HepG2 (cell line): ENCODE measurements at regions not wholly inside any gene's neighbourhood (a gene's known extent, or its start where the extent isn't known, plus 50 kb on each side); places are given as distances from the start of the nearest gene placed in this dataset.

Source experiments
- ATAC-seq: fragments of 200-7000 bp; cut with Tn5 transposase; 3 replicates; pipeline ENCODE4 v1.9.1; 2020; ENCODE audit warnings: mild to moderate bottlenecking, moderate library complexity
- BruUV-seq: library from RNA; stranded (reverse); fragments of 400-500 nt; replicated peaks from 2 replicates; lab custom pipeline; 2021; lab: Mats Ljungman, UMichigan
- CTCF ChIA-PET: fragments of 300-600 bp; formaldehyde crosslinking; extraction: SDS; loops from one replicate; lab custom pipeline; 2021; ENCODE audit warnings: low total read pairs, inconsistent platforms, low intra/inter-chr PET ratio; lab: Yijun Ruan, JAX
- POLR2A ChIA-PET: fragments of 350-600 bp; sonication (Branson Sonifier 250); formaldehyde crosslinking; loops from one replicate; lab custom pipeline; 2020; ENCODE audit warnings: antibody characterized with exemption, inconsistent platforms; lab: Yijun Ruan, JAX
- DNase-seq: peaks from one replicate; pipeline ENCODE4 v3.0.0-alpha.2; 2015; ENCODE audit warnings: low spot score
- FAIRE-seq: peaks from 3 replicates; lab custom pipeline; 2011; peaks lifted over from hg19 to GRCh38; lab: Jason Lieb, UNC
- H2AFZ ChIP-seq: one replicate; pipeline ENCODE4 v1.6.1; 2011; ENCODE audit warnings: low read length, inconsistent platforms
- H3K27ac ChIP-seq: fragments of 300-600 bp; 3 replicates; pipeline ENCODE4 v1.8.0; 2011; ENCODE audit warnings: mixed run types, mild to moderate bottlenecking, mixed read lengths, low read length, inconsistent platforms; ENCODE audit not compliant: insufficient read depth; ENCODE audit errors: extremely low read length
- H3K27me3 ChIP-seq, 2 experiments: fragments of 200-600 bp in 1 of 2; 2 replicates in 1 of 2; 3 replicates in 1 of 2; pipeline versions ENCODE4 v1.6.0 to v1.8.0; 2011; ENCODE audit warnings: low read length in 2 of 2, mild to moderate bottlenecking in 2 of 2, moderate library complexity in 2 of 2, inconsistent platforms in 1 of 2; ENCODE audit not compliant: insufficient read depth in 2 of 2, control insufficient read depth in 1 of 2
- H3K36me3 ChIP-seq, 2 experiments: fragments of 200-600 bp in 1 of 2; replicated peaks in 1 of 2; 2 replicates in 1 of 2; 3 replicates in 1 of 2; pipeline versions ENCODE4 v1.5.1 to v1.8.0; 2011; ENCODE audit warnings: low read length in 2 of 2, inconsistent platforms in 1 of 2; ENCODE audit not compliant: insufficient read depth in 2 of 2, control insufficient read depth in 1 of 2
- H3K4me1 ChIP-seq: 2 replicates; pipeline ENCODE4 v1.5.1; 2012; ENCODE audit warnings: low read length, inconsistent platforms; ENCODE audit not compliant: insufficient read depth
- H3K4me2 ChIP-seq: 2 replicates; pipeline ENCODE4 v1.6.0; 2011; ENCODE audit warnings: low read depth, low read length, inconsistent platforms
- H3K4me3 ChIP-seq, 3 experiments: fragments of 200-600 bp in 1 of 3; sonication (generic), shearing (Covaris generic) in 1 of 3; replicated peaks in 1 of 3; 2 replicates each; pipeline ENCODE4 v1.5.1; 2011 to 2016; ENCODE audit warnings: low read length in 3 of 3, inconsistent platforms in 2 of 3, low read depth in 2 of 3, mild to moderate bottlenecking in 2 of 3, control low read depth in 1 of 3, mixed read lengths in 1 of 3; ENCODE audit not compliant: insufficient read depth in 1 of 3
- H3K79me2 ChIP-seq: one replicate; pipeline ENCODE4 v1.6.1; 2011; ENCODE audit warnings: low read length, inconsistent platforms; ENCODE audit not compliant: insufficient read depth
- H3K9ac ChIP-seq: 2 replicates; pipeline ENCODE4 v1.6.0; 2011; ENCODE audit warnings: mild to moderate bottlenecking, low read depth, low read length, inconsistent platforms; ENCODE audit not compliant: insufficient read depth
- H3K9me3 ChIP-seq: 2 replicates; pipeline ENCODE4 v1.5.1; 2012; ENCODE audit warnings: mild to moderate bottlenecking, low read length
- H4K20me1 ChIP-seq: 2 replicates; pipeline ENCODE4 v1.6.0; 2011; ENCODE audit warnings: inconsistent platforms, mild to moderate bottlenecking, low read length, moderate library complexity; ENCODE audit not compliant: insufficient read depth
- ATF7-NPFF ChIP-seq: sonication (generic); formaldehyde crosslinking; IDR thresholded peaks from 2 replicates; pipeline ENCODE4 v1.8.1; 2023; ENCODE audit warnings: mild to moderate bottlenecking, low read depth, missing genetic modification reagents, moderate library complexity
- DMAP1 ChIP-seq: IDR thresholded peaks from 2 replicates; pipeline ENCODE4 v1.6.1; 2016
- ESRRA ChIP-seq: sonication (generic); formaldehyde crosslinking; IDR thresholded peaks from 2 replicates; pipeline ENCODE4 v1.5.1; 2020; ENCODE audit warnings: mild to moderate bottlenecking, low read depth, missing genetic modification reagents
- FOXA1 ChIP-seq, 2 experiments: fragments of 450-650 bp in 1 of 2; sonication (generic) in 1 of 2; formaldehyde crosslinking in 1 of 2; IDR thresholded peaks; 2 replicates each; pipeline versions ENCODE4 v1.4.0 to v1.6.1; 2016 to 2020; ENCODE audit warnings: missing genetic modification reagents in 1 of 2
- GPN1 ChIP-seq: sonication (generic); formaldehyde crosslinking; IDR thresholded peaks from 2 replicates; pipeline ENCODE4 v1.5.1; 2020; ENCODE audit warnings: missing genetic modification reagents, borderline replicate concordance
- HOXA3 ChIP-seq: sonication (generic); formaldehyde crosslinking; IDR thresholded peaks from 2 replicates; pipeline ENCODE4 v1.5.0; 2020; ENCODE audit warnings: missing genetic modification reagents
- MLX ChIP-seq: IDR thresholded peaks from 2 replicates; pipeline ENCODE4 v1.6.1; 2016
- MTA3 ChIP-seq: sonication (generic); formaldehyde crosslinking; IDR thresholded peaks from 2 replicates; pipeline ENCODE4 v1.4.0; 2020; ENCODE audit warnings: missing genetic modification reagents
- NFE2L2 ChIP-seq: fragments of 150-350 bp; IDR thresholded peaks from 2 replicates; pipeline ENCODE4 v1.6.1; 2014; ENCODE audit warnings: low read length
- POGZ ChIP-seq: sonication (generic); formaldehyde crosslinking; IDR thresholded peaks from 2 replicates; pipeline ENCODE4 v1.4.0; 2020; ENCODE audit warnings: mild to moderate bottlenecking, missing genetic modification reagents
- RNF2 ChIP-seq: fragments of 450-650 bp; conservative IDR thresholded peaks from 2 replicates; pipeline ENCODE4 v1.6.1; 2016; ENCODE audit warnings: low read depth
- SALL2 ChIP-seq: sonication (generic); formaldehyde crosslinking; IDR thresholded peaks from 2 replicates; pipeline ENCODE4 v1.8.1; 2023; ENCODE audit warnings: mild to moderate bottlenecking, missing genetic modification reagents, inconsistent platforms
- SAP130 ChIP-seq: IDR thresholded peaks from 2 replicates; pipeline ENCODE4 v1.6.1; 2016; ENCODE audit warnings: low read depth
- SRF ChIP-seq: IDR thresholded peaks from 2 replicates; pipeline ENCODE4 v1.6.1; 2011; ENCODE audit warnings: mild to moderate bottlenecking, low read depth, low read length, moderate library complexity
- SRY ChIP-seq: sonication (generic); formaldehyde crosslinking; IDR thresholded peaks from 2 replicates; pipeline ENCODE4 v1.8.0; 2022; ENCODE audit warnings: mild to moderate bottlenecking, missing genetic modification reagents
- TARDBP ChIP-seq: sonication (generic); formaldehyde crosslinking; IDR thresholded peaks from 2 replicates; pipeline ENCODE4 v1.8.0; 2022; ENCODE audit warnings: mild to moderate bottlenecking, missing genetic modification reagents
- ZNF251 ChIP-seq: sonication (generic); formaldehyde crosslinking; IDR thresholded peaks from 2 replicates; pipeline ENCODE4 v1.9.0; 2021; ENCODE audit warnings: mild to moderate bottlenecking, missing genetic modification reagents
- ZSCAN21 ChIP-seq: sonication (generic); formaldehyde crosslinking; IDR thresholded peaks from 2 replicates; pipeline ENCODE4 v1.8.0; 2022; ENCODE audit warnings: mild to moderate bottlenecking, missing genetic modification reagents, moderate library complexity, borderline replicate concordance
- WGBS: methylation state at CpG from one replicate; pipeline ENCODE4 v1.1.6; 2017; ENCODE audit warnings: low lambda C conversion rate; 5-methylcytosine and 5-hydroxymethylcytosine counted together
- in situ Hi-C: cut with HindIII; loops from 2 replicates; pipeline ENCODE4 v1.10.0; 2017; ENCODE audit warnings: low pct_unique_long_range_greater_than_20kb; ENCODE audit not compliant: extremely low pct_ligation_motif_present
- intact Hi-C: fragments of 100-400 bp; cut with micrococcal nuclease; formaldehyde crosslinking; loops from one replicate; pipeline ENCODE4 v1.10.0; 2022; ENCODE audit not compliant: unreplicated experiment
- TF ChIP-seq, protein P1 (sequence below), 2 experiments: sonication (generic) in 1 of 2; formaldehyde crosslinking in 1 of 2; IDR thresholded peaks; 2 replicates each; pipeline versions ENCODE4 v1.4.0 to v1.6.1; 2018 to 2020; ENCODE audit warnings: missing genetic modification reagents in 2 of 2, borderline replicate concordance in 1 of 2, low read depth in 1 of 2, mild to moderate bottlenecking in 1 of 2, missing biosample characterization in 1 of 2

- Histone ChIP-seq H3K9me3 (no peaks in the 10 kb centered on the region), H3K27me3 (no peaks in the 10 kb centered on the region), H3K4me2 (no peak overlapping the region), H3K36me3 (no peaks in the 10 kb centered on the region), H3K27ac (no peak overlapping the region), H4K20me1 (no peaks in the 10 kb centered on the region), H3K4me1 (no peaks in the 10 kb centered on the region), H3K79me2 (no peaks in the 10 kb centered on the region), H2AFZ (no peak overlapping the region), H3K4me3 (no peak overlapping the region), H3K9ac (no peak overlapping the region)
- no peak for ATAC-seq
- in situ Hi-C loops, result no loop called here
- ChIA-PET CTCF (no interaction called here), POLR2A (no interaction called here)
- DNase-seq, result no peak
- WGBS, result 4% methylated on average over 4 of the region's 4 CpGs
- FAIRE-seq, result no peak
- TF ChIP-seq DMAP1 (no peak), MLX (no peak), SALL2 (CRISPR knock-in tag) (no peak), HOXA3 (CRISPR knock-in tag) (no peak), ATF7-NPFF (CRISPR knock-in tag) (no peak), ESRRA (CRISPR knock-in tag) (no peak), ZSCAN21 (CRISPR knock-in tag) (no peak), RNF2 (no peak), NFE2L2 (no peak), FOXA1 (IDR thresholded peaks at IDR 0.05) (no peak), FOXA1 (CRISPR knock-in tag; IDR thresholded peaks at IDR 0.05) (no peak), GPN1 (CRISPR knock-in tag) (no peak), TARDBP (CRISPR knock-in tag) (no peak), POGZ (no peak), SRY (CRISPR knock-in tag) (no peak), MTA3 (CRISPR knock-in tag) (no peak), SRF (no peak), ZNF251 (CRISPR knock-in tag) (no peak), SAP130 (no peak)
- TF ChIP-seq, protein P1, sequence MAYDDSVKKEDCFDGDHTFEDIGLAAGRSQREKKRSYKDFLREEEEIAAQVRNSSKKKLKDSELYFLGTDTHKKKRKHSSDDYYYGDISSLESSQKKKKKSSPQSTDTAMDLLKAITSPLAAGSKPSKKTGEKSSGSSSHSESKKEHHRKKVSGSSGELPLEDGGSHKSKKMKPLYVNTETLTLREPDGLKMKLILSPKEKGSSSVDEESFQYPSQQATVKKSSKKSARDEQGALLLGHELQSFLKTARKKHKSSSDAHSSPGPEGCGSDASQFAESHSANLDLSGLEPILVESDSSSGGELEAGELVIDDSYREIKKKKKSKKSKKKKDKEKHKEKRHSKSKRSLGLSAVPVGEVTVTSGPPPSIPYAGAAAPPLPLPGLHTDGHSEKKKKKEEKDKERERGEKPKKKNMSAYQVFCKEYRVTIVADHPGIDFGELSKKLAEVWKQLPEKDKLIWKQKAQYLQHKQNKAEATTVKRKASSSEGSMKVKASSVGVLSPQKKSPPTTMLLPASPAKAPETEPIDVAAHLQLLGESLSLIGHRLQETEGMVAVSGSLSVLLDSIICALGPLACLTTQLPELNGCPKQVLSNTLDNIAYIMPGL (CRISPR knock-in tag; IDR thresholded peaks at IDR 0.05; ENCODE audit: borderline replicate concordance in 1 of 2, low read depth in 1 of 2), result no peak
- intact Hi-C loops, result no loop called here
- BruUV-seq, result no TSS peak
These were observed 955.0 kb upstream of the ALCAM start for GRCh38 chr3:104411757-104412156.
